NCI-H2029 treated with DMSO at 0.1 percent for 48 hours (cell line): ENCODE measurements at regions not wholly inside any gene's neighbourhood (a gene's known extent, or its start where the extent isn't known, plus 50 kb on each side); places are given as distances from the start of the nearest gene placed in this dataset.

Source experiments
- DNase-seq: peaks from one replicate; lab custom pipeline; 2025; lab: John Stamatoyannopoulos, UW

DNA sequence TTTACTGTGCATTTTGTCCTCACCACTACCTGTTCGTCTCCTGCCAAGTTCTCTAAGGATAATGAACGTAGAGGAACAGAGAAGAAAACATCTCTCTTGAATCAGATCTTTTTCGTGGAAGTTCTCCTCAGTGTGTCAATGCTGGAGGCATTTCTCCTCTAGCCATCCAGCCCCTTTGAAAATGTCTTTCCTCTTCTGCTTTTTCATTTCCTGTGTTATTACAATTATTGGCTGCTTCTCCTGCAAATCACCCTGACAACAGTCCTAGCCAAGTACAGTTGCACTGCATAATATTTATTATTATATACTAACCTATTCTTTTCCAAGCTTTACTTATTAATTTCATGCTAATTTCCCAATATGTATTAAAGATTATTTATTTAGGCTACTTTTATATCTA, 61.8 kb upstream of the TRPM3 start:
- no peak for DNase-seq

DNA sequence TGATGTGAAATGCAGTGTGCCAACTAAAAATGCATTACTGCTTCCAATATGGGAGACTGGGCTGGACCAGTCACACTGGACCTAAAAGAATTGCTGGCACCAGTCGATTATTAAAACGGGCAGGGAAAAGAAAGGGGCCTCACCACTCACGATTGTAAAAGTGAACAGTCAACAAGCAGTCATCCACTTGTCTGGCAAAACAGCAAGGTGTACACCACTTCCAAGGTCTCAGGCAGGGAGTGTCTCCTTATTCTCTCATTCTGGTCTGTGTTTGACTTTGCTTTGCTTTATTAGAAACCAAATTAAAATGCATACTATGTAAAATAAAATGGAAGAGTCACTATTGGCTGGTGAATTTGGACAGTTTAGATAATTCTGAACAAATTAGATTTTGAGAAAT, 57.8 kb upstream of the TRPM3 start:
- DNase-seq, result no peak

DNA sequence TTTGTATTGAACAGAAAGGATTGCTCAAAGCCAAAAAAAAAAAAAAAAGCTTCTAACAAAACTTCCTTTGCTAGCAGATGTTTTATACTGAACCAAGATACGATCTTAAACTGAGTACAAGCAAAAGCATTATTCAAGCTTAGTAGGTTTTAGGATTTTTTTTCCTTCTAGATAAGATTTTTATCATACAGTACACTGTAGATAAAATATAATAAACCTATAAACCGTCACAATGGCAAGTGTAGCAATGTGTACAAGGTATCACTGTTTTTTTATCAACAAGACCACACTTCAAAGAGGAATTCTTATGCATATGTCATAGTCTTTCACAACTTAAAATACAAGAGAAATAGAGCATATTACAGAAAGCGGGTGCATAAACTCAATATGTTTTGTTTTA, 56.5 kb upstream of the TRPM3 start:
- DNase-seq, result no peak

DNA sequence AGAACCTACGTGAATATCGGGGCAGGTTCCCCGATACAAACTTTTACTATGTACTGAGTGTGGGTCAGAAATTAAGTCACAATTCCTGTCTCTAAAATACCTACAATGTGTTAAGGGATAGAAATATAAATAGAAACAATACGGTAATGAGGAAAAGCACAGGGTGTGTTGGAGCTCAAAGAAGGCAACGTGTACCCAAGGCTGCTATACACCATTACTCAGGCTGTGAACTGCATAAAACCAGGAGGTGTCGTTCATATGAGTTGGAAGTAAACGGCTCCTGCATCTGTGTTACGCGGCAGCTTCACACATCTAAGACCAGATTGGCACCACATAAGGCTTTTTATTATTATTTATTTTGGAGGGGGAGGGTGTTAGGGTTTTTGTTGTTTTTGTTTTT, 50.1 kb upstream of the TRPM3 start:
- DNase-seq, result no peak
